NOMO-1 treated with dmso at 0.1 percent for 144 hours (cell line): ENCODE measurements at regions not wholly inside any gene's neighbourhood (a gene's known extent, or its start where the extent isn't known, plus 50 kb on each side); places are given as distances from the start of the nearest gene placed in this dataset.
"Not testable (repeated sequence)": the region's sequence is repeated elsewhere in the genome, so short reads cannot be mapped to it uniquely, and the experiment has no call there.

Experiments used
- DNase-seq: peaks from one replicate; lab custom pipeline; 2025; ENCODE audit not compliant: unreplicated experiment; lab: John Stamatoyannopoulos, UW

DNA sequence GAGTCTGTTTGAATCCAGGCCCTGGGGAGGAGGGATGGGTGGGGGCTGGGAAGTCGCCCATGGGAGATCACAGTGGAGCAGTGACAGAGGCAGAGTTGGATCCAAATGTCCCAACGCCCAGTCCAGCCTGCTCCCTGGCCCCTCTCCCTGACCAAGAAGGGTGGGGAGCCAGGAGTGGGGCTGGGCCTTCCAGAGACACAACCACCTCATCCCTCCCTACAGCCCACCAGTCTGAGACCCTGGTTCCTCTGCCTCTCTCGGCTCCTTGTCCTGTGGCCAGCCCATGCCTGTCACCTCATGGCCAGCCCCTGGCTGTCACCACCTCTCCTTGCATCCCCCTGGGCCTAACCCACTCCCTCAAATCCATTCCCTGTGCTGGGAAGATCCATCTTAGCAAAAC is 71.2 kb upstream of the PRR5 start:
- DNase-seq = no peak

DNA sequence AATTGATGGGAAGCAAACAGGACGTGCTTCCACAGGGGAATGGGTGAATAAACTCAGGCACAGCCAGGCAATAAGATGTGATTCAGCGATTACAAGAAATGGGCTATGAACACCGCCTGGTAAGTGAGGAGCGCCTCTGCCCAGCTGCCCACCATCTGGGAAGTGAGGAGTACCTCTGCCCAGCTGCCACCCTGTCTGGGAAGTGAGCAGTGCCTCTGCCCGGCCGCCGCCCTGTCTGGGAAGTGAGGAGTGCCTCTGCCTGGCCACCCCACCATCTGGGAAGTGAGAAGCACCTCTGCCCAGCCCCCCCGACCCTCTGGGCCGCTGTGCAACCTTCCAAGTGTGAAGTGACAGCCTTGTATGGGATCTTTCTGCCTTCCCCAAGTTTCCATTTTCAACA is 73.2 kb upstream of the PRR5 start:
- DNase-seq = no peak

DNA sequence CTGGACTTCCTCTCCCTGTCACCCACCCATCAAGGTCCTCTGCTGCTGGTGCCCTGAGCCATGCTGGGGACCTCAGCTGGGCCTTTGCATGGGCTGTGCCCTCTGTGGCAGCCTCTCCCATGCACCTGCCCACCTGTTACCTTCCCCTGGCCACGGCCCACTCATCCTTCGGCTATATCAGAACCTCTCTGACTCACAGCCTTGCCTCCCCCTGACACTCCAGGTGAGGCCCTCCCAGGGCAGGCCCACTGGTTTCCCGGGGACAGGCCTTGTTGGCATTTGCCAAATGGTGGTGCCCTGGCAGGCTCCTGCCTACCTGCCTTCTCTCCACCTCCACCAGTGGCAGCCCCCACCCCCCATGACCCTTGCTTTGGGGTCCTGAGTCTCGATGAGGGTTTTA is 73.7 kb upstream of the PRR5 start:
- DNase-seq = no peak

DNA sequence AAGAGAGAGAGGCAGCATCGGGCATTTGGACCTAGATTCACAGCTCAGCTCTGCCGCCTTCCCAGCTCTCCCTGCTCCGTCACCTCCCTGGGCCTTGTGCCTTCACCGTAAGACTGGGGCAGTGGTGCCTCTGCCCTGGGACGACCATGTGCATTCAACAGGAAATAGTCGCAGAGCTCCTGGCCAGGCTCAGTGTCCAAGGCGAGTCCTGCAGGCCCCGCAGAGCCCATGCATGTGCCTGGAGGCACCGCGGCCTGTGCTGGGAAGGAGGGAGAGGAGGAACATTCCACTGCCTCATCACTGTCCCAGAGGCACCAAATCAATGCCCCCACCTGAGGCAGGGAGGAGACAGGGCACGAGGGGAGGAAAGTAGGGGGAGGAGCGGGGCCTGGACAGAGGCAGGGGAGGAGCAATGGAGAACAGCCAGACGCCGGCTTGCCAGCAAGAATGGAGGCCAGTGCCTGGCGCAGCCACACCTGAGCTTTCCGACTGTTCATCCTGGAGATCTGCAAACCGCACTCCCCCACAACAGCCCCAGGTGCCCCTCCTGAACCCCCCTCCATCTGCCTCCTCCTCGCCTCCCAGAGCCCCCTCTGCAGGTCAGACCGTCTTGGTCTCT is 74.4 kb upstream of the PRR5 start:
- DNase-seq = no peak

DNA sequence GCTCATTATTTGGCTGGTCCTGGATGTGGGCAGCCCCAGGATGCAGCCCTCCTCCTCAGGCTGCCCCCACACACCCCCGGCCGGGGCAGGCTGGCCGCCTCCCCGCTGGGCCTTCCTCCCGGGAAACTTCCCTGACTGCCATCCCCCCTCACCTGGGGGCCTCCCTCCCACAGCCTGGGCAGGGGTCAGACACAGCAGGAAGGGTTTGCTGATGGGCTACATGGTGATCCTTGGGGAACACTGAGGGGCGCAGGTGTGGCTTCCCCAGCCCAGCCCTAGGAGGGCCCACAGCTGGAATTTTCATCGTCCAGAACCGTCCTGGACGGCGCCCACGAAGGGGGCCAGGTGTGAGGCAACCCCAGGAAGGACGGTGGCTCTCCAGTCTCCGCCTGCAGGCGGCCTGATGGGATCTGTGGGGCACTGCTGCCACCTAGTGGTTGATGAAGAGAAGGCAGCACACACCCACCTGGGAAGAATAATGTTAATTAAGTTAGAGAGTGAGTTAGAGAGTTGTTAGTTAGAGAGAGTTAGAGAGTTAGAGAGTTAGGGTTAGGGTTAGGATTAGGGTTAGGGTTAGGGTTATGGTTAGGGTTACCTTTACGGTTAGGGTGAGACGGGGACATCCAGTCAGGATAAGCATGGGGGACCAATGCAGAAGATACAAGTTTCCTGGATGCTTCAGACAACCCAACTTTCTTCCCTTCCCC is 75.9 kb upstream of the PRR5 start:
- DNase-seq = peak; percentile 33

DNA sequence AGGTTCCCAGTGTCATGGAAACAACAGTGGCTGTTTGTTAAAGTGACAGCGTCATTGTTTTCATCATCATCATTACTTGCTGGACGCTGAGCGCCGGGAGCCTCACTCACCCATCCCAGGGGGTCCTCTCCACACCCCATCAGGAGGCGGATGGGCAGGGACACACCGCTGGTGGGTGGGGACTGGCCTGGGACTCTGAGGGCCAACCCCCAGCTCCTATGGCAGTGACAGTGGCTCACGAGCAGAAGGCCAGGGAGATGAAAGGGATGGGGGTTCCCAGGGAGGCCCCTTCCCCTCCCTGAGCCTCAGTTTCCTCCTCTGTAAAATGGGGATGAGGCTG is 76.6 kb upstream of the PRR5 start:
- no peak for DNase-seq

DNA sequence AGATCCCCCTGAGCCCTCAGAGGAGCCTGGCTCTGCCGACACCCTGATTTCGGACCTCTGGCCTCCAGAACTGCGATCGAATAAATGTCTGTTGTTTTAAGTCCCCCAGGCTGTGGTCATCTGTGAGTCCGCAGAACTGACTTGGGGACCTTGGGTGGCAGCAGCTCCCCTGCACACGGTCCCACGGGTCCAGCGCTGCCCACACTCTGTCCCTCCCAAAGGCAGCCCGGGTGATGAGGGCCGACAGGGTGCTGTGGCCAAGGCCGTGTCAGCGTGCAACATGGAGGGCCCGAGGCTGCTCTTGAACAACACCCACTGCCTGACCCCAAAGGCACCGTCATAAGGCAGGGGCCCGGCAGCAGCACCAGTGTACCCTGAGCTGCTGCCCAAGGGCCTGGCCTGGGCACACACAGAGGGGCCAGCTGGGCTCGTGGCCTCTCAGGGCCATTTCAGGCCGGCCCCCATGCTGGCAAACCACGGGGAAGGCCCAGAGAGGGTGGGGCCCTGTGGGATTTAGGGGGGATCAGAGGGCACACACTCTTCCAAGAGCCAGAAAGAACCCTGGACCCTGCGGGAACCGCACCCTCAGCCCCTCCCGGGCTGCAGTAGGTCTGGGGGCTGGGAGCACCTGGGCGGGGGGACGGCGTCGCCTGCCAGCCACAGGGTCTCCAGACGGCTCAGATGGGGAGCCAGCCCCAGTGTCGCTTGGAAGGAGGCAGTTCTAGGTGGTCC is 77.1 kb upstream of the PRR5 start:
- no peak for DNase-seq

DNA sequence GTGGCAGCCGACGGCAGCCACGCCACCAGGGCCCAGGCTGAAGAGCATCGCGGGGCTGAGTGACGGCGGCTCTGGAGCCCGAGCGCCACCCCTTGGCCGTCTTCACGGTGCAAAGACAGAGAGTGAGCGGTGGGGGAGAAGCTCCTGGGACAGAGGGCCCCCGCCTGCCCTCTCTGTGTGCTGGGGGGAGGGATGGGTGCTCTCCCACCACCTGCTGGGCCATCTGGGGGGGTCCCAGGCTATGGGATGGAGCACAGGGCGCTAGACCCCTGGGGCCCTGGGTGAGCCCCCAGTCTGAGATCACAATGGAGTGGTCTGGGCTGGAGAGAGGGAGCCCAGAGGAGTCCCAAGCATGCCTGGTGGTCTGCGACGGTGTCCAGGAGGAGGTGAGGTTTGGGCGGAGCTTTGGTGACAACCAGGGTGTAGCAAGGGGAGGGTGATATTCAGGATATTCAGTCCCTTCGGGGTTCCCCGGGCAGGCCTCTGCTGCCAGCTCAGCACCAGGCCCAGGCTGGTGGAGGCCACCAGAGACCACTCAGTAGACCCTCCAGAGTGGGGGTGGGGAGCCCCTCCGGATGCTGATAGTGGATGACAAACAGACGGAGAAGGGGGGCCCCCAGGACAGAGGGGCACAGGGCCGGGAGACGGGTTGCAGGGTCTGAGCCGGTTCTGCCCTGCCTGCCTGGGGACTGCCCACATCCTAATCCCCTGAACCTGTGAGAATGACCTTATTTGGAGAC is 78.1 kb upstream of the PRR5 start:
- DNase-seq = peak; percentile 26

DNA sequence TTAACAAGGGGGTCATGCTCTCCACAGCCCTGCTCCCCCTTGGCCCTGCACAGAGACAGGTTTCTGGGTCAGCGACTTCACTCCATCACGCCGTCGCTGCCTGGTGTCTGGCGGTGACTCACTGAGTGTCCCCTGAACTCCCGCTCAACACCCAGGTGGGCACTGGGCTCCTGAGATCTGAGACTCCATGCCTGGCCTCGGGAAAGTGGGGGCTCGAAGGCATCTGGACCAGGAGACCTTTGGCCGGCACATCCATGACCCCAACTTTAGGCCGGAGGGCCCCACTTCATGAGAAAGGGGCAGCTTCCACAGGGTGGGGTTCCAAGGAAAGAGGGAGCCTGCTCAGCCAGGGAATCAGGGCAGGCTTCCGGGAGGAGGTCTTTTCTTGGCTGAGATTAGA is 79.3 kb upstream of the PRR5 start:
- DNase-seq = no peak

DNA sequence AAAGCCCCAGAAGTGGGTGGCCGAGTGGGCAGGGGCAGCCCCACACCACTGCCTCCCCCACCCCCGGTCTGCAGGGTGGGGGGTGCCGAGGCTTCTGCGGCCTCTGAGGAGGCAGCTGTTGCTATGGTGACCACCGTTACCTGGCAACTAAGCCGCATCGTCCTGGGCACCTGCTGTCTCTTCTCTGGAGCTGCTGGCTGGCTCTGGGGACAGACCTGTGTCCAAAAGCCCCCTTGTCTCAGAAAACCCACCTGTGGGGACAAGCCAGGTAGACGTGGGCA is 79.9 kb upstream of the PRR5 start:
- DNase-seq = no peak

DNA sequence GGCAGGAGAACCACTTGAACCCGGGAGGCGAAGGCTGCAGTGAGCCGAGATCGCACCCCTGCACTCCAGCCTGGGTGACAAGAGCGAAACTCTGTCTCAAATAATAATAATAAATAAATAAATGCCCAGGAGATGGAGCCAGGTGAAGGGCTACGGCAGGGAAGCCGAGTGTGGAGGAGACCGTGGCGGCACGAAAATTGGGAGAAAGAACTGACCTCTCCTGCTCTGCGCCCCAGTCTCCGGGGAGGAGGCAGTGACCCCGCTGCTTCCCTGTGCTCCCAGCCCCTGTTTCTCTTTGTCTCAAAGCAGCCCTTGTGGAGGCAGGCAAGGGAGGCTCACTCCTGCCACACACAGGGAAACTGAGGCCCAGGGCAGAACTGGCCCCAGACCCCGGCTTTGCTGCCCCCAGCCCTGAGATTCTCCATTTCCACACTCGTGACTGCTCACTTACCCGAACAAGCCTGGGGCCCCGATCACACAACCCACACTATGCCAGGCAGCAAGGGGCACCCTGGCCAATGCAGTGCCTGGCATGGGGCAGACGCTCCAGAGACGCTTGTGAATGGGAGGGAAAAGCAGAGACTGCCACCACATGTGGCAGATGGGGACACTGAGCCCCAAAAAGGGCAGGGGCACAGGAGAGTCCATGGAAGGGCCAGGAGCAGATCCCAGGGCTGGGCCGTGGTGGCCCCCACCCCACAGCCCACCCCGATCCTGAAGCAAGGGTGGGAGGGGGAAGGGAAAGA is 80.4 kb upstream of the PRR5 start:
- DNase-seq = no peak

DNA sequence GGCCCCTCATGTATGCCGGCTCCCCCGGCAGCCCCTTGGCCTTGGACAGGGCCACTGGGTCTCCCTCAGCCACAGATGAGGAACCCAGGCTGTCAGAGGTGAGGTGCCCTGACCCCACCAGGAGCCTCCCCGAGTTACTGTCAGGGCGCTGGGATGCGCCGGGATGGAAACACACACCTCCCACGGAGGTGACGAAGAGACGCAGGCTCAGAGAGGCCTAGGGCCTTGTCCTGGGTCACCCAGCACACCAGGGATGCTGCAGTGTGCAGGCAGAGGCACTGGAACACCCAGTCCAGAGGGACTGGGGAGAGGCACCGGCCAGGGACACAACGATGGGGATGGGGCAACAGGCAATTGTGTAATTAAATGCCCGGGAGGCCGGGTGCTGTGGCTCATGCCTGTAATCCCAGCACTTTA is 81.2 kb upstream of the PRR5 start:
- no peak for DNase-seq

DNA sequence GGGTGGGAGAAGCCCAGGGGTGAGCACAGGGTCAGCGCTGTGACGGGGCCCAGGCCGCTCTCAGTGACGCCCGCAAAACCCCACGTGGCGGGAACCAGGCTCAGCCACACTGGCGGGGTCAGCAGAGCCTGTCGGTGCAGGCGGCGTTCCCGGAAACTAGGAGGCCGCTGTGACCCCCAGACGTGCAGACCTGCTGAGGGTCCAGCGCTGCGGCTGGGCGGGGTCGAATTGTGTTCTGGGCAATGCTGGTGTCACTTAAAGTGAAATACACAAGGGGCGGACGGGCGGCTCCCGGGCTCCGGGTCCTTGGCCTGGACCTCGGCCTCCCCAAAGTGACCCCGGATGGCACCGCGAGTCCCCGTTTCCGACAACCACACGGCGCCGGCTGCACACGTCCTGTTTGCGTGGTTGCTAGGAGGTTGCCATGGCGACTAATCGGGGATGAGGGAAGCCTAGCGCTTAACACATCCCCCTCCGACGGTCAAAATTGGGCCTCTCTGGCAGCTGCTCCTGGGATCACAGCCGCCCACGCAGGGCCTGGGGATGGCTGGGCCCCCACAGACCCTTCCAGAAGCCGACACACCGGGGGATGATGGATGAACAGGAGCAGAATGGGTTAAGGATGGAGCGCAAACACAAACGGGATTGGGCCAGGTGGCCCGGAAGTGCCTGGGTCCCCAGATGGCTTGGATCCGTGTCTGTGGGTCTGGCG is 81.7 kb upstream of the PRR5 start:
- peak; percentile 45 for DNase-seq

DNA sequence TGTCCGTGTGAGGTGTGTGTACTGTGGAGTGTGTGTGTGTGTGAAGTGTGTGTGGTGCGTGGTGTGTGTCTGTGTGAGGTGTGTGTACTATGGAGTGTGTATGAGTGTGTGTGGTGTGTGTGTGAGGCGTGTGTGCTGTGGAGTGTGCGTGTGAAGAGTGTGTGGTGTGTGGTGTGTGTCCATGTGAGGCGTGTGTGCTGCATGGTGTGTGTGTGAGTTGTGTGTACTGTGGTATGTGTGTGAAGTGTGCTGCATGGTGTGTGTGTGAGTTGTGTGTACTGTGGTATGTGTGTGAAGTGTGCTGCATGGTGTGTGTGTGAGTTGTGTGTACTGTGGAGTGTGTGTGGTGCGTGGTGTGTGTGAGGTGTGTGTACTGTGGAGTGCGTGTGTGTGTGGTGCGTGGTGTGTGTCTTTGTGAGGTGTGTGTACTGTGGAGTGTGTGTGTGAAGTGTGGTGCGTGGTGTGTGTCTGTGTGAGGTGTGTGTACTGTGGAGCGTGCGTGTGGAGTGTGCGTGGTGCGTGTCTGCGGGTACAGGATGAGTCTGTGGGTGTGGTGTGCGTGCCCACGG is 82.4 kb upstream of the PRR5 start:
- not testable (repeated sequence) for DNase-seq

DNA sequence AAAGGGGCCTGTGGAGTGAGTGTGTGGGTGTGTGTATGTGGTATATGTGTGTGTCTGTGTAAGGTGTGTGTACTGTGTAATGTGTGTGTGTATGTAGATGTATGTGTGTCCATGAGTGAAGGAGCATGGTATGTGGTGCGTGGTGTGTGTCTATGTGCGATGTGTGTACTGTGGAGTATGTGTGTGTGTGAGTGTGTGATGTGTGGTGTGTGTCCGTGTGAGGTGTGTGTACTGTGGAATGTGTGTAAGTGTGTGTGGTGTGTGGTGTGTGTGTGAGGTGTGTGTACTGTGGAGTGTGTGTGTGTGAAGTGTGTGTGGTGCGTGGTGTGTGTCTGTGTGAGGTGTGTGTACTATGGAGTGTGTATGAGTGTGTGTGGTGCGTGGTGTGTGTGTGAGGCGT is 83.1 kb upstream of the PRR5 start:
- not testable (repeated sequence) for DNase-seq

DNA sequence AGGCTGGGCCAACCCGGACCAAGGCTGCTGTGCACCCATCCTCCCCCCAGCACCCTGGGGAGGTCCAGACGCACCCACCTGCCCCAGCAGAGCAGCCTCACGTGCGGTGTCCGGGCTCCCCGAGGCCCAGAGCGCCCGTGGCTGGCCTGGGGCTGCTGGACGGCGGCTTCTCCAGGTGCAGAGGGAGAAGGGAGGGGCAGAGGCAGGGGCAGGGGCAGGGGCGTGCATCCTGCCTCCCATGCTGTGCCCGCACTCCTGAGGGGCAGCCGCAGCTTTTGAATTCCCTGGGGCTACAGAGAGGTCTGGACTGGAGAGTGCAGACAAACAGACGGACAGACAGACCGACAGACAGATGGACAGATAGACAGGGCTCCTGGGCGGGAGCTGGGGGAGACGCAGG is 83.6 kb upstream of the PRR5 start:
- no peak for DNase-seq

DNA sequence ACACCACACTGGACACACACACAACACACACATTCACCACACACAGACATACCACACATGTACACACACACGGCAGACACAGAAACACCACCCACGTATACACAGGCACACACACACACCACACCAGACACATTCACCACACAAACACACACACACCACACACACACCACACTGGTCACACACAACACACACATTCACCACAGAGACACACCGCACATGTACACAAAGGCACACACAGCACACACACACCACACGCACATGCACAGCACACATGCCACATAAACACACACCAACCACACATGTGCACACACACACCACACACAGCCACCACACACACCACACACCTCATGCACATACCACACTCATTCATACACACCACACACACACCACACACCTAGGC is 84.2 kb upstream of the PRR5 start:
- DNase-seq = no peak

DNA sequence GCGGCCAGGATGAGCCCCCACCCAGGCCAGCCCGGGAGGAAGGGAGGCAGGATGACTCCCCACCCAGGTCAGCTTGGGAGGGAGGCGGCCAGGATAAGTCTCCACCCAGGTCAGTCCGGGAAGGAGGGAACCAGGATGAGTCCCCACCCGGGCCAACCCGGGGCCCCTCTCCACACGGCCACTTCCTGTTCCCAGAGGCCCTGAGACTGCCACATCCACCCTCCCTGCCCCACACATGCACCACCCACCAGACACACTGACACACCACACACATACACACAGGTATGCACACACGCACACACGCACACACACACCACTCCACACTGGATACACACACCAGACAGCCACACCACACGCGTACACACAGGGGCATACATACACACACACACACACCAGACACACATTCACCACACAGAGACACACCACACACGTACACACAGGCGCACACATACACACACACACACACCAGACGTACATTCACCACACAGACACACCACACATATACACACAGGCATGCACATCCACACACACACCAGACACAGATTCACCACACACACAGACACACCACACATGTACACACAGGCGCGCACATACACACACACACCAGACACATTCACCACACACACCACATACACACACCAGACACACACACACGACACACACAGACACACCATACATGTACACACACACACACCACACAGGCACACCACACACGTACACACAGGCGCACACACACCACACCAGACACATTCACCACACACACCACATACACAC is 84.9 kb upstream of the PRR5 start:
- no peak for DNase-seq

DNA sequence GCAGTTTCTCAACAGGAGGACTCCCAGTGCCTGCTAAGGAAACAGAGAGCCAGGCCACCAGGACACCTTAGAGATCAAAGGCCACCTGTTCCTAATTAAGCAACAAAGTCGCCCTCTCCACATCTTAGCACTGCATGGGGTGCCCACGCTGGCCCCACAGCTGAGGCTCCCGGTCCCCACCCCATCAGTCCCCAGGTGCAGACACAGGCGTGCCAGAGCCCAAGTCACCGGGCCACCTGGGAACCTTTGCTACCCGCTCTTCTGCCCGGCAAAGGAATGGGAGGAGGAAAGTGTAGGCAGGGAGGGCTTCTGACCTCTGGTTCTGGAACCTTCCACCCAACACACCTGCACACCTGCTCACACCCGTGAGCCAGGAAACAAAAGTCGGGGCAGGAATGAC is 85.5 kb upstream of the PRR5 start:
- no peak for DNase-seq
